CD1c-positive myeloid dendritic cell (primary cell): ENCODE measurements at regions not wholly inside any gene's neighbourhood (a gene's known extent, or its start where the extent isn't known, plus 50 kb on each side); places are given as distances from the start of the nearest gene placed in this dataset.
A peak's percentile ranks its signal among the peaks of the same experiment; 100 is the strongest.

ENCODE experiments used
- DNase-seq: peaks from one replicate; pipeline ENCODE4 v3.0.0-alpha.2; 2016; ENCODE audit errors: extremely low spot score

- DNase-seq = no peak
Observed at GRCh38 chr15:95279277-95280019, 1048.1 kb downstream of the MCTP2 start.

- no peak for DNase-seq
Observed at GRCh38 chr15:95280711-95281110, 1049.3 kb downstream of the MCTP2 start.

GRCh38 chr15:95281470-95281869 is 1049.0 kb upstream of the NR2F2 start:
- DNase-seq = no peak

DNA sequence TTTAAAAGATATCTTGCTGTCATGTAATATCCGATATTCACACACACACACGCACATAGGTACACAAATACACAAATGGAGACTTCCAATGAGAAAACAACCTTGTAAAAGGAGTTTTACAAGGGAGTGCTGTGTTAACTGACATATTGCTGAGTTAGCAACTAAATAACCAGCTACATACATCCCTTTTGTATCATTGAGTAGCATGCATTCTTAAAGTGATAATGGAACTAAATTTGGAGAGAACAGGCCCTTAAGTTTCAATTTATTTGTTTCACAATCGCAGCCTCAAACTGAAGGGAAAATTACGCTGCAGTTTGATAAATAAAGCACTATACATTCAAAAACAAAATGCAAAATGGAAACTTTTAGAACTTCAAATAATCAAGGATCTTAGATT is 1046.0 kb upstream of the NR2F2 start:
- no peak for DNase-seq

GRCh38 chr15:95284933-95285421 is 1045.5 kb upstream of the NR2F2 start:
- DNase-seq = no peak

DNA sequence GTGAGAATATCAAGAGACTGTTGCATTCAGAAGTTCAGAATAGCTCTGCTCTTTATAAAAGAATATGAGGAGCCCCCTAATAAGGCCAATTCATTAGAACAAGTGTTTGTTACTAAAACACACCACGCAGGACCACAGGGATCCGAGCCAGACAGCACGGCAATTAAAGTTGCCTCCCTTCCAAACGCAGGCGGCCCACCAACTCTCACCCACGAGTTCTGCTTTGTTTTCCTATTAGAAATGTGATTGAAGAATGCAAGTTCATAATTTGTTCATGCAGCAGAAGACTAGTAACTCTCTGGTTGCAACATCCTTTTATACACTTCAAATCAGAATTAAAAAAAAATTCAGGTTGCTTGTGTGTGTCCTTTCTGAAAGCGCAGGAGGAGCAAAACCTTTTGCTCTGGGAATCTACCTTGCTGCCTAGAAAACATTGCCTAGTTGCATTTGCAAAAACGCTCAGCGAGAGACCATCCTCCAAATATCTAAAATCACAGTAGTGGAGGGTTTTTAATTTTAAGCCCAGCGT is 1044.1 kb upstream of the NR2F2 start:
- DNase-seq = no peak

DNA sequence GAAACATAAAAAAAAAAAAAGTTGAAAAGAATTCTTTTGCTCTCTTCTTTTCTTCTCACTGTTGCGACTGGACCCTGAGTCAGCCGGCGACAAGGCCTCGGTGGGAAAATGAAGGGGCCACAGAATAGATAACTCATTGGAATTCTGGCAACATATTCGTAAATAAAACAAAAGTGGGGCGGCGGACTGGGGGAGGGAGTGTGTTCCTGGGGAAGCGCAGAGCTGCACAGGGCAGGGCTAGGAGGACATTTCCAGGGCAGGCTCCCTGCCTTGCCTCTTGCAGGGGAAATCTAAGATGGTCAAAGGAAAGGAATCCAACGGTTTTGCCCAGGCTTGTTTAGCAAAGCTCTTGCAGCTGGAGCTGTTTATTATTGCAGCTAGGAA is 1042.8 kb upstream of the NR2F2 start:
- DNase-seq = no peak

- DNase-seq = no peak
Observed at GRCh38 chr15:95288626-95289025, 1041.9 kb upstream of the NR2F2 start.

DNA sequence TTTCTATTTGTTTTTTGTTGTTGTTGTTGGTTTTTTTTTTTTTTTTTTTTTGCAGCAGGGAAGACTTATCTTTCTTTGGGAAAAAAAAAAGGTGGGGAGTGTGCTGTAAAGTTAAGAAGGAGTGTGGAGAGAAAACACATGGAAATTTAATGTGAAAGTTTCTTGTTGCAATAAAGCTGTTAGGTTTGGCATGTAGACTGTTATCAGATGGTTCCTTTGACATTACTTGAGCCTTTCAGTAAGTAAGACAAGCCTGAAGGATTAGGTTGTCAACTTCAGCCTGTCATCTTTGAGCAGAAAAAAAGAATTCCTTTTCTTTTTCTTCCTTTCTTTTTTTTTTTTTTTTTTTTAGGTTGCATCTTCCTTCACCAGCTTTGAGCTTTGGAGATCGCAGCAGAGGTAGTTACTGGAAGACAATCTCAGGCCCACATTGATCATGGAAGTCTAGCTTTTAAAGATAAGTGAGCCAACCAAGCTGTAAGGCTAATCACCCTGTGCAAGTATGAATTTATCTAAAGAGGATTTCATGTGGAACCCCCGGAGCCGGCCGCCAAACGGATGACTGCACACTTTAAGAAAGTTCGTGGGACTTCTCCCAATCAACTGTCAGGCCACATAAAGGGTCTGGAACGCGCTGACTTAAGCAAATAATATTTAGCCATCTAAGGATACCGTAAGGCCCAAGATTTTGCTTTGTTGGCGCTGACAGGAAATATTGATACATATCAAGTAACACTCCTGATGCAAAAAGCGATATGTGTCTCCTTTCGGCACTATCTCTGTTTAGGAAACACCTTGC is 1040.1 kb upstream of the NR2F2 start:
- DNase-seq = no peak

GRCh38 chr15:95291898-95292472 is 1038.5 kb upstream of the NR2F2 start:
- DNase-seq = peak; percentile 49

DNA sequence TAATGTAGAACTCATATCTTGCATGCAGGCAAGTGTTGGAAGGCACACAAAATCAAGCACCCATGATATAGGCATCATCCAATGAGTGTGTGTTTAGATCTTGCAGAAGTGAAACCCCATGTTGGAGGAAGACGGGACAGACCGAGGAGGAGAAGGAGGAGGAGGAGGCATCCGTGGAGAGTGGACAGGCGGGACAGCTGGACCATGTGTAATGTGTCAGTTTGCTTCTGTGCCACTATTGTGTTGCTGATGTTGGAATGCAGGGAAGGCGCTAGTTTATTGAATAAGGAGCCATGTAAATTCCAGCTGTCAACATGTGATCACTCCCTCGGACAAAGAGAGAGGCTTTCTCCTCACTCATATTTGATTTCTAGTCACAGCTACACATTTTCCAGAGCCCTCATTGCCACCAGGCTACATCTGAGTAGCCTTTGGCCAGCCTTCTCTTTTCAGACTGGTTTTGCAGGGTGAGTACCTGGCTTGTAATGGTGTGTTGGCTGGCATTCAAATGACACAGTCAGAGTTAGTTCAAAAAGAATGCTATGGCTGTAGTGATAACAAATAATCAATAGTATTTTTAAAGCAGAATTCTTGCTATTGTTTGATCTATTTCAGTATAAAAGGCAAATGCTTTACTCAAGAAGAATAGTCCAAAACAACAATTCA is 1037.6 kb upstream of the NR2F2 start:
- no peak for DNase-seq

DNA sequence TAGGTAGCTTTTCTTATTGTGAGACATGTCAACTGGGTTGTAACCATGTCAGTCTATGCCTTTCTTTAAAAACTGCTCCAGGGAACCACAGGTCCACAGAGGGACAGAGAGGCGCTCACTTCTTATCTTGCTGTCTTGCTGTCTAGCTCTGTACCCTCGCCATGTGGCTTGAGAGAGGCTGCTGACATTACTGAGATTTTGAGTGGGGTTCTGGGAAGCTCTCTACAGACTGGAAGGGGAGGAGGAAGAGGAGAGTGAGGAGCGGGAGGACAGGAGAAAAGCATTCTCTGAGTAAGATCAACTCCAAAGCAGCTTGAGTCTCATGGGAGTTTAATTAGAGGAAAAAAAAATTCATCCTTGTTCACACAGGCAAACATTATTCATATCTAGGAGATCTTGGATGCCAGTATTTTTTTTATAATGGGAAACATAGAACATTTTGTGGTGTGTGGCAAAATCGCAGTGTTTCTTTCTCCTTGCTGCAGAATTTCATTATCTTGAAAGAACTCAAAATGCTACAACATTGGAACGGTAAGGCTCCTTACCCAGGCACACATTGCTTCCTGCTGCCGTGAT is 1037.0 kb upstream of the NR2F2 start:
- DNase-seq = no peak

- no peak for DNase-seq
Observed at GRCh38 chr15:95295363-95295762, 1035.1 kb upstream of the NR2F2 start.

GRCh38 chr15:95295896-95296625 is 1034.4 kb upstream of the NR2F2 start:
- no peak for DNase-seq

- no peak for DNase-seq
Observed at GRCh38 chr15:95296643-95297042, 1033.9 kb upstream of the NR2F2 start.

GRCh38 chr15:95298729-95299128 is 1031.8 kb upstream of the NR2F2 start:
- DNase-seq = no peak

DNA sequence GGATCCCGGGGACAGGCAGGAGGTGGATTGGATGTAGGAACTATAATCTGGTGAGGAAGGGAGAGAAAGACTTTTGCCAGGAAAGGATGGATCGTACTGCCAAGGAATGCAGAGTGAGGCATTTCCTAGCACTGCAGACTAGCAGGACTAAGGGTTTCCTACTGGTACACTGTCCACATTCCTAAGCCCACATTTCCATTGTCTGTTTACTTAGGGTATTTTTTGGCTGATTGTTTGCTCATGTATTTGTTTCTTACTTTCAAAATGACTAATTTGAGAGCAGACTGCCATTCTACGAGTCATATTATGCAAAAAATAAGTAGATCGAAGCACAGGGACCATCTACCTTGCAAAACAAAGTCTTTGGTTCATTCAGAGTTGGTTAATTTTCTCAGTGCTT is 1029.5 kb upstream of the NR2F2 start:
- DNase-seq = no peak

GRCh38 chr15:95302206-95302605 is 1028.3 kb upstream of the NR2F2 start:
- DNase-seq = no peak

- no peak for DNase-seq
Observed at GRCh38 chr15:95302809-95303208, 1027.7 kb upstream of the NR2F2 start.

DNA sequence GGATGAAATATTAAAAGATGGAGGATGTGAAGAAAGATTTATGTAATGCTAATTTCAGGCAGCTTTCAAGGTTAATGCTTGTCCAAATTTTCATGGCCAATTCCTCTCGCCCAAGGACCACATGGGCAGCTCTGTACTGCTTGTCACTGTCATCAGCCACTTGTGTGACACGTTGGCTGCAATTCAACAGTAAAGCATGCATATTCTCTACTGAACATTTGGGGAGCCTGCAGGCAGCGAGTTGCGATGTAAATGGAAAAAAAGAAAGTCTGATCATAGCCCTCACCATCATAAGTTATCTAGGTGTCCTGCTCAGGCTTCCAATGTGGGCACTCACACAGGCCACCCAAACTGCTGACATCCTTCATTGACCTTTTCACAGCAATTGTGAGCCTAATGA is 1026.8 kb upstream of the NR2F2 start:
- DNase-seq = no peak
